Common myeloid progenitor, CD34-positive (primary cell): ENCODE measurements at regions not wholly inside any gene's neighbourhood (a gene's known extent, or its start where the extent isn't known, plus 50 kb on each side); places are given as distances from the start of the nearest gene placed in this dataset.

Experiments
- CTCF ChIA-PET: fragments of 350-600 bp; sonication (Branson Sonifier 250); formaldehyde crosslinking; loops from one replicate; lab custom pipeline; 2021; ENCODE audit warnings: antibody characterized with exemption; lab: Charles Lee
- POLR2A ChIA-PET: fragments of 350-600 bp; sonication (Branson Sonifier 250); formaldehyde crosslinking; loops from one replicate; lab custom pipeline; 2021; ENCODE audit warnings: antibody characterized with exemption; lab: Charles Lee
- DNase-seq, 3 donors: peaks; one replicate each; pipeline versions ENCODE4 v3.0.0 to v3.0.0-alpha.2; 2013
- H3K27ac ChIP-seq, 2 experiments: 1 replicate in 1 of 2; 2 replicates in 1 of 2; pipeline ENCODE4 v1.7.0; 2013; ENCODE audit warnings: inconsistent platforms in 2 of 2, low read length in 2 of 2, mild to moderate bottlenecking in 2 of 2, low read depth in 1 of 2, moderate library complexity in 1 of 2; ENCODE audit not compliant: severe bottlenecking in 2 of 2, insufficient read depth in 1 of 2, poor library complexity in 1 of 2
- H3K27me3 ChIP-seq, 5 experiments: replicated peaks in 2 of 5; 1 replicate in 3 of 5; 2 replicates in 2 of 5; pipeline versions ENCODE4 v1.6.1 to v1.7.0; 2013; ENCODE audit warnings: low read length in 4 of 5, mild to moderate bottlenecking in 2 of 5, moderate library complexity in 2 of 5, inconsistent platforms in 1 of 5; ENCODE audit not compliant: insufficient read depth in 5 of 5, control insufficient read depth in 4 of 5
- H3K36me3 ChIP-seq, 4 experiments: 1 replicate in 2 of 4; 2 replicates in 2 of 4; pipeline versions ENCODE4 v1.6.1 to v1.7.0; 2013; ENCODE audit warnings: low read length in 3 of 4, control low read depth in 1 of 4, mild to moderate bottlenecking in 1 of 4; ENCODE audit not compliant: control insufficient read depth in 4 of 4, insufficient read depth in 4 of 4
- H3K4me1 ChIP-seq, 4 experiments: 1 replicate in 3 of 4; 2 replicates in 1 of 4; pipeline versions ENCODE4 v1.6.1 to v1.7.1; 2013; ENCODE audit warnings: low read length in 3 of 4, mild to moderate bottlenecking in 3 of 4, control low read depth in 1 of 4, inconsistent platforms in 1 of 4, moderate library complexity in 1 of 4; ENCODE audit not compliant: control insufficient read depth in 4 of 4, insufficient read depth in 4 of 4; ENCODE audit errors: control extremely low read depth in 1 of 4
- H3K4me3 ChIP-seq, 7 experiments: 1 replicate in 4 of 7; 2 replicates in 3 of 7; pipeline versions ENCODE4 v1.5.1 to v1.7.0; 2013; ENCODE audit warnings: mild to moderate bottlenecking in 7 of 7, low read length in 6 of 7, moderate library complexity in 6 of 7, inconsistent platforms in 2 of 7, low read depth in 2 of 7, control low read depth in 1 of 7; ENCODE audit not compliant: insufficient read depth in 4 of 7, control insufficient read depth in 1 of 7; ENCODE audit errors: extremely low read depth in 1 of 7
- H3K9me3 ChIP-seq, 5 experiments: 1 replicate in 4 of 5; 2 replicates in 1 of 5; pipeline versions ENCODE4 v1.6.1 to v1.7.1; 2013; ENCODE audit warnings: low read length in 4 of 5, mild to moderate bottlenecking in 2 of 5, inconsistent platforms in 1 of 5, low read depth in 1 of 5, moderate library complexity in 1 of 5; ENCODE audit not compliant: control insufficient read depth in 4 of 5, insufficient read depth in 2 of 5; ENCODE audit errors: control extremely low read depth in 1 of 5
- WGBS: methylation state at CpG from one replicate; pipeline ENCODE4 v1.1.5; 2013; ENCODE audit not compliant: insufficient coverage; 5-methylcytosine and 5-hydroxymethylcytosine counted together

DNA sequence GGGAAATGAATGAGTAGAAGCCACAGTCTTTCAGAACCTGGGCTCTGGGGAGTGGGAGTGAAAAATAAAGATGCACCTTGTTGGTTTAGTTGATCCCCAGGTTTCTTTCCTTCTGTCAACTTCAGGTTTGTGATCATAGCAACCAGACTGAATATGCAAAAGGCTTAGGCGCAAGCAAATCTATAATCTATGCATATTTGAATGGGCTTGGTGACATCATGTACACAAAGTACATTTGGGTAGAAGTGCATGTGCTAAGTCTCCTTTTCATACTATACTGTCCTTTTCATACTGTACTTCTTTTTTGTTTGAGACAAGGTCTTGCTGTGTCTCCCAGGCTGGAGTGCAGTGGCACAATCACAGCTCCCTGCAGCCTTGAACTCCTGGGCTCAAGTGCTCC, 132.4 kb upstream of the C2CD4B start:
- no peaks in the 10 kb centered on the region for H3K4me1 ChIP-seq
- H3K36me3 ChIP-seq: no peaks in the 10 kb centered on the region
- DNase-seq: no peak
- peaks cover 0 to 10% (median 2%) of the 10 kb centered on the region in 5 experiments for H3K27me3 ChIP-seq
- CTCF ChIA-PET: interaction anchor here (1.5 kb wide), 1 partner anchor 9 kb away, joined by 3 read pairs; no protein-coding TSS in a partner anchor
- POLR2A ChIA-PET: no interaction called here
- peaks cover 0 to 2% (median 0%) of the 10 kb centered on the region in 5 experiments for H3K9me3 ChIP-seq
- no CpG with 5 or more reads among the region's 1 CpG for WGBS
- H3K4me3 ChIP-seq: no peak overlapping the region
- H3K27ac ChIP-seq: no peak overlapping the region

DNA sequence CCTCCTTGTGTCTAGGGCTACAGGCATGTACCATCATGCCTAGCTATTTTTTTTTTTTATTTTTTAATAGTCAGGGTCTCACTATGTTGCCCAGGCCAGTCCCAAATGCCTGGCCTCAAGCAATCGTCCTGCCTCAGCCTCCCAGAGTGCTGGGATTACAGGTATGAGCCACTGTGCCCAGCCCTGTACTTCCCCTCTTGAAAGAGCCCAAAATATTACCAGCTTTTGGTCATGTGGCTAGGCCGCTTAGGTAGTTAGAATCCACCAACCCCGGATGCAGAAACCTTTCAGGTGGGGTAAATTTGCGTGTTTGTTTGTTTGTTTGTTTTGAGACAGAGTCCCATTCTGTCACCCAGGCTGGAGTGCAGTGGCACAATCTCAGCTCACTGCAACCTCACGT, 132.8 kb upstream of the C2CD4B start:
- Histone ChIP-seq H3K9me3 (peaks cover 0 to 2% (median 0%) of the 10 kb centered on the region in 5 experiments), H3K27ac (no peak overlapping the region), H3K27me3 (peaks cover 0 to 10% (median 2%) of the 10 kb centered on the region in 5 experiments), H3K4me1 (no peaks in the 10 kb centered on the region), H3K4me3 (no peak overlapping the region), H3K36me3 (no peaks in the 10 kb centered on the region)
- 89% methylated on average over 4 of the region's 5 CpGs for WGBS
- ChIA-PET CTCF (interaction anchor here (1.5 kb wide), 1 partner anchor 9 kb away, joined by 3 read pairs; no protein-coding TSS in a partner anchor), POLR2A (no interaction called here)
- DNase-seq: no peak

DNA sequence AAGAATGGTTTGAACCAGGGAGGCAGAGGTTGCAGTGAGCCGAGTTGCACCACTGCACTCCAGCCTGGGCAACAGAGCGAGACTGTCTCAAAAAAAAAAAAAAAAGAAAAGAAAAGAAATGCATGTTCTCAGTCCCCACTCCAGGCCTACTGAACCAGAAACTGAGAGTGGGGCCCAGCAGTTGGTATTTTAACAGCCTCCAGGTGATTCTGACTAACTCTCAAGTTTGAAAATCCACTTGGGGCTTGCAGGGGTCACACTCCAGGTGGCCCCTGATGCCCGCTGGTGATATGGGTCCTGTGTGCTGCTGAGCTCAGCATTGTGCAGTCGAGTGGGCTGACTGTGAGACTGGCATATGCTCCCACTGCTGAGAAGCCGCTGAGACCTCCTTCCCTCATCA, 133.7 kb upstream of the C2CD4B start:
- no peak overlapping the region for H3K27ac ChIP-seq
- H3K4me3 ChIP-seq: no peak overlapping the region
- H3K36me3 ChIP-seq: no peaks in the 10 kb centered on the region
- peaks cover 0 to 2% (median 0%) of the 10 kb centered on the region in 5 experiments for H3K9me3 ChIP-seq
- ChIA-PET CTCF (interaction anchor here (1.5 kb wide), 1 partner anchor 8 kb away, joined by 3 read pairs; no protein-coding TSS in a partner anchor), POLR2A (no interaction called here)
- H3K4me1 ChIP-seq: no peaks in the 10 kb centered on the region
- WGBS: 95% methylated on average over 5 of the region's 5 CpGs
- no peak for DNase-seq
- H3K27me3 ChIP-seq: peaks cover 0 to 10% (median 4%) of the 10 kb centered on the region in 5 experiments

DNA sequence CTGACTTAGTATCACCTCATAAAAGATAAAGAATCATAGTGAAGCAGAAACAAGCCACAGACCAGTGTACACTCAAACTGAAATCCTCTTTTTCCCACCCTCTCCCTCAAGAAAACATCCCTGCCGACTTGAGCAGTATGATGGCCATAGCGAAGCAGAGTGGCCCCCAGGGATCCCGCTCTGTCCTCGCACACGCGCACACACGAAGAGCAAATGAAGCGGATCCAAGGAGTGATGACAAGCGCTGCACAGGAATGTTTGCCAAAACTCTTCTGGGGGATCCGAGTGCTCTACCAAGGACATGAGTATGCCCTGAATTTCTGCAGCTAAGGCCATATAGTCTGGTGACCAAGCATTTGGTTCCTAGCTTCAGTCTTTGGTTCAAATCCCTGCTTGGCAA, 134.5 kb upstream of the C2CD4B start:
- H3K4me3 ChIP-seq: no peak overlapping the region
- 92% methylated on average over 10 of the region's 10 CpGs for WGBS
- no peaks in the 10 kb centered on the region for H3K4me1 ChIP-seq
- no peaks in the 10 kb centered on the region for H3K36me3 ChIP-seq
- no peak for DNase-seq
- H3K9me3 ChIP-seq: peaks cover 0 to under 1% (median 0%) of the 10 kb centered on the region in 5 experiments
- ChIA-PET POLR2A (no interaction called here), CTCF (no interaction called here)
- peaks cover 0 to 10% (median 4%) of the 10 kb centered on the region in 5 experiments for H3K27me3 ChIP-seq
- no peak overlapping the region for H3K27ac ChIP-seq

DNA sequence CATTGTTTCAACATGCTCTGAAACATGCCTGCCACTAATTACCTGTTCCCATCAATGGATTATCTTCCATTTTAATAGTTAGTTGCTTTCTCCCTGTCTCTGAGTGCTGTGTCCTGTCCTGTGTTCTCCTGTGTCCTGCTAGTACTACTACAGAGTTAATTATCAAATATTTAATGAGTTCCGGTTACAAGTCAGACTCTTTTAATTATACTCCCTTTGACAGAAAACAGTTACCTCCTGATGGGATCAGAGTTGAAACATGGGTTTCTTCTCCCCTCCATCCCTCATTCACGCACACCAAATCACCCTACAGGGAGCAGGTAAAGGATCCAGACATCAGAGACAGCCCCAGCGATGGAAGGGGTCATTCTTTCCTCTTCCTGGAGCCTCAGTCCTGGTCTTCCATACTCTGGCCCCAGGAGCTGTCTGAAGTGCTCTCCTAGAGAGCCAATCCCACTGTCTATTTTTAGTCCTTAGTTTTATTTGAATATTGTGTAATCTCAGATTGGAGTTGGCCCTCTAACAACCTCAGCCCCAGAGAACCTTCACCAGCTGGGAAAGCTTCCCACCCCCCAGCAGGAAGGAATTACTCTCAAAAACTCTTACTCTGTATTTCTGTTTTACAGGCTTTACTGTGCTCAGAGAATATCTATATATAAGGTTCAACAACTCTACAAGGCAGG, 137.0 kb upstream of the C2CD4B start:
- H3K36me3 ChIP-seq: no peaks in the 10 kb centered on the region
- DNase-seq: no peak
- ChIA-PET POLR2A (no interaction called here), CTCF (no interaction called here)
- H3K4me1 ChIP-seq: peaks cover 0 to 2% (median 0%) of the 10 kb centered on the region in 4 experiments
- 100% methylated on average over 2 of the region's 3 CpGs for WGBS
- peaks cover 0 to 4% (median 2%) of the 10 kb centered on the region in 5 experiments for H3K27me3 ChIP-seq
- no peak overlapping the region for H3K27ac ChIP-seq
- no peak overlapping the region for H3K4me3 ChIP-seq
- no peaks in the 10 kb centered on the region for H3K9me3 ChIP-seq

DNA sequence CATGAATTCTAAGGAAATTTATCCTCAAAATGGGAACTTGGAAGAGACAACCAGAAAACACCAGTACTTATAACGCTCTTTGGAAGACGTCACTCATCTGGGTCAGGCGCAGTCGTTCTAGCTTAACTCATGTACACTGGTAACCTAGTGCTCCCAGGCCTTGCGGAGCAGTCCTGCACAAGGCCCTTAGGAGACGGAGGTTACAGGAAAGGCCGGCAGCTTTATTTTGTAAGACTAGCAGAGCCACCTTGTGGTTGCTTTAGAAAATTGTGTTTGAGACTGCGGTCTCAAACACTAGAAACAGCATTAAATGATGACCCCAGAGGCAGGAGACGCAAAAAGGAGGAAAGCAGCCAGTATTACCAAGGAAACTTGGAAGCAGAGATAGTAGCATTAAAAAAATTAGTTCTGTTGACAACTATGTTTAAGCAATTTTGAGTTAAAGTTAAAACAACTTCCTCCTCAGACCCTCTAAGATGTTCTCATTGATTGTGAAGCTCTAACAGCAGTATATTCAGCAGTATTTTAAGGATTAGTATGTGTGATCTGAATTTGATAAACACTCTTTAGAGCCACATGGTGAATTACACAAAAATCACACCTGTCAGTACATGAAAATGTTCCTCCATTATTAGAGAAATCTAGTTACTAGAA, 141.9 kb upstream of the C2CD4B start:
- no peak overlapping the region for H3K27ac ChIP-seq
- peak; percentile 18 to 44 (median 39) for DNase-seq
- POLR2A ChIA-PET: no interaction called here
- H3K36me3 ChIP-seq: no peaks in the 10 kb centered on the region
- peaks cover 0 to under 1% (median 0%) of the 10 kb centered on the region in 5 experiments for H3K9me3 ChIP-seq
- peaks cover 0 to 4% (median 0%) of the 10 kb centered on the region in 5 experiments for H3K27me3 ChIP-seq
- H3K4me3 ChIP-seq: peak overlapping the region in 1 of 7 experiments; percentile 2
- peaks cover 0 to 2% (median 0%) of the 10 kb centered on the region in 4 experiments for H3K4me1 ChIP-seq
- 40% methylated on average over 8 of the region's 9 CpGs for WGBS
- CTCF ChIA-PET: interaction anchor here (0.8 to 1.6 kb wide), 4 partner anchors 9 to 235 kb away, joined by 3 to 4 read pairs (median 3); no protein-coding TSS in a partner anchor

DNA sequence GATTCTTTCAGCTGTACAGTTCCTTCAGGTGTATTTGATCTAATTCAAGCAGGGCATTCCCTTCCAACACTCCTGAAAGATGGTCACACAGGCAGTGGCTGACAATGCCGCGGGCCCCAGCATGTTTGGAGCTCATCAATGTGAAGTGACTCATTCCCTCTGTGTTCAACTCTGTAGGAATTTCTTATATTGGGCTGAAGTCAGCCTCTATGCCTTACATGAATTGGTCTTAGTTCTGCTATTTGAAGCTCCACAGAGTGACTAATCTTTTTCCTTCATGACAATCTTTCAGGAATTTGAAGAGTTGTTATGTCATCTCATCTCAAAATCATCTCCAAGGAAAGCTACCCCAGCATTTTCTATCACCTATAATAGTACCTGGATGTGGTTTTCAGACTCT, 142.5 kb upstream of the C2CD4B start:
- H3K27ac ChIP-seq: no peak overlapping the region
- H3K4me1 ChIP-seq: peaks cover 0 to 2% (median 0%) of the 10 kb centered on the region in 4 experiments
- WGBS: 94% methylated on average over 2 of the region's 2 CpGs
- peaks cover 0 to 2% (median 0%) of the 10 kb centered on the region in 5 experiments for H3K27me3 ChIP-seq
- peaks cover 0 to 3% (median 0%) of the 10 kb centered on the region in 5 experiments for H3K9me3 ChIP-seq
- CTCF ChIA-PET: interaction anchor here (1.1 to 1.6 kb wide), 2 partner anchors 15 to 37 kb away, joined by 3 to 4 read pairs; no protein-coding TSS in a partner anchor
- no peak for DNase-seq
- H3K36me3 ChIP-seq: no peaks in the 10 kb centered on the region
- no peak overlapping the region for H3K4me3 ChIP-seq
- POLR2A ChIA-PET: no interaction called here
